Esophagus muscularis mucosa (tissue), 4 donors: ENCODE measurements at regions not wholly inside any gene's neighbourhood (a gene's known extent, or its start where the extent isn't known, plus 50 kb on each side); places are given as distances from the start of the nearest gene placed in this dataset.

ENCODE experiments used
- DNase-seq: peaks from one replicate; pipeline ENCODE4 v3.0.0-alpha.2; 2017; ENCODE audit errors: extremely low spot score
- H3K27ac ChIP-seq, 4 donors: fragments of 200-600 bp; sonication (generic); replicated peaks in 1 of 4; 1 replicate in 3 of 4; 2 replicates in 1 of 4; pipeline ENCODE4 v1.5.1; 2016 to 2019; ENCODE audit warnings: mild to moderate bottlenecking in 1 of 4
- H3K27me3 ChIP-seq, 4 donors: fragments of 200-600 bp; sonication (generic); one replicate each; pipeline versions ENCODE4 v1.5.1 to v1.6.0; 2016 to 2019
- H3K36me3 ChIP-seq, 4 donors: fragments of 200-600 bp; sonication (generic); one replicate each; pipeline ENCODE4 v1.5.1; 2016 to 2019
- H3K4me1 ChIP-seq, 4 donors: fragments of 200-600 bp; sonication (generic); one replicate each; pipeline ENCODE4 v1.5.1; 2016 to 2019
- H3K4me3 ChIP-seq, 4 donors: fragments of 200-600 bp; sonication (generic); 1 replicate in 2 of 4; 2 replicates in 2 of 4; pipeline ENCODE4 v1.5.1; 2016 to 2019; ENCODE audit warnings: mild to moderate bottlenecking in 4 of 4, moderate library complexity in 1 of 4
- H3K9me3 ChIP-seq, 4 donors: fragments of 200-600 bp; sonication (generic); 1 replicate in 3 of 4; 2 replicates in 1 of 4; pipeline ENCODE4 v1.5.1; 2016 to 2019
- EP300 ChIP-seq: sonication (generic); formaldehyde crosslinking; IDR thresholded peaks from one replicate; pipeline ENCODE4 v1.6.1; 2017; ENCODE audit warnings: antibody characterized with exemption
- POLR2A ChIP-seq: fragments of 450-650 bp; IDR thresholded peaks from one replicate; pipeline ENCODE4 v1.6.1; 2017; ENCODE audit warnings: antibody characterized with exemption, moderate library complexity, mild to moderate bottlenecking, low read depth
- POLR2AphosphoS5 ChIP-seq, 2 donors: sonication (generic); formaldehyde crosslinking; IDR thresholded peaks; one replicate each; pipeline ENCODE4 v1.6.1; 2017; ENCODE audit warnings: antibody characterized with exemption in 2 of 2
- WGBS: methylation state at CpG from one replicate; pipeline ENCODE4 v1.1.5; 2018; 5-methylcytosine and 5-hydroxymethylcytosine counted together
- intact Hi-C: fragments of 100-400 bp; cut with DNase I; formaldehyde crosslinking; loops from one replicate; pipeline ENCODE4 v1.15.1; 2023
- TF ChIP-seq, protein P1 (sequence below), 3 experiments: fragments of 200-600 bp in 2 of 3; fragments of 450-650 bp in 1 of 3; sonication (generic) in 2 of 3; IDR thresholded peaks; one replicate each; pipeline ENCODE4 v1.5.1; 2017 to 2019; ENCODE audit warnings: antibody characterized with exemption in 3 of 3, mild to moderate bottlenecking in 2 of 3, moderate library complexity in 1 of 3

DNA sequence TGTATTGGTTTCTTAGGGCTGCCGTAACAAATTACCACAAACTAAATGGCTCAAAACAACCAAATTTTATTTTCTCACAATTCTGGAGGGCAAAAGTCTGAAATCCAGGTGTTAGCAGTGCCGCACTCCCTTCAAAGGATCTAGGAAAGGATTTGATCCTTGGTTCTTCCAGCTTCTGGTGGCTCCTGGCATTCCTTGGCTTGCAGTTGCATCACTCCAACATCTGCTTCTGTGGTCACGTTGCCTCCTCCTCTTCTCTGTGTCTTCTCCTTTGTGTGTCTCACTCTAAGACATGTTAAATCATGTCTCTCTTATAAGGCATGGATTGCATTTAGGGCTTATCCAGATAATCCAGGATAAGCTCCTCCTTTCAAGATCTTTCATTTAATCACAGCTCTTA is 262.2 kb downstream of the MEX3B start:
- DNase-seq, result peak; percentile 55
- 94% methylated on average over 3 of the region's 3 CpGs for WGBS
- intact Hi-C loops, result no loop called here
- Histone ChIP-seq H3K27ac (no peak overlapping the region), H3K27me3 (no peaks in the 10 kb centered on the region), H3K36me3 (no peaks in the 10 kb centered on the region), H3K4me1 (no peaks in the 10 kb centered on the region), H3K9me3 (no peaks in the 10 kb centered on the region), H3K4me3 (no peak overlapping the region)
- no peak for TF ChIP-seq POLR2AphosphoS5 (IDR thresholded peaks at IDR 0.05)
- TF ChIP-seq POLR2A, result no peak

DNA sequence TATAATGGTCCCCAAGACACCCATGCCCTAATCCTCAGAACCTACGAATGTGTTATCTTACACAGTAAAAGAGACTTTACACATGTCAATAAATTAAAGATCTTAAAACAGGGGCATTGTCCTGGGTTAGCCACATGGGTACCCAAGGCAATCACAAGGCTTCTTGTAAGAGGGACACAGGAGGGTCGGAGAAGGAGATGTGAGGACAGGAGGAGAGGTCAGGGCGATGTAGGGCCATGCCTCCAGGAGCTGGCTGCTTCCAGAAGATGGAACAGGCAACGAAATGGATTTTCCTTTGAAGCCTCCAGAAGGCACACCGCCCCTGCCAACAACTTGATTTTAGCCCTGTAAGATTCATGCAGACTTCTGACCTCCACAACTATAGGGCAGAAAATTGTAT is 262.7 kb downstream of the MEX3B start:
- intact Hi-C loops, result no loop called here
- no peaks in the 10 kb centered on the region for H3K36me3 ChIP-seq

DNA sequence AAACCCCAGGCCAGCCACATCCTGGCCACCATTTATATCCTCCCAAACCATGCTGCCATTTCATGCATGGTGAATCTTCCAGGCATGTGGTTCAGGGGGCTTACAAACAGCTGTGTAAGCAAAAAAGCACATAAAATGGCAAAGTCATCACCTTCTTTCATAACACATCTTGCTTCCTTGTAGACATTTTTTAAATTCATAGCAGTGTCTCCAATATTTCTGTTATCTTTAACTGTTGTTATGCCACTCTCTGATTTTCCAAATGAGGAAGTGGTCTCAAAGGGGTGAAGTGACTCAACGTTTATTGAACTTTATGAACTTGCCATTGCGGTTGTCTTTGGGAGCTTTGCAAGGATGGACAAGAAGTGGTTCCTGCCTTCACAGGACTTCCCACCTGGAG is 264.4 kb downstream of the MEX3B start:
- no peaks in the 10 kb centered on the region for H3K4me1 ChIP-seq
- intact Hi-C loops, result no loop called here
- DNase-seq, result peak; percentile 26
- H3K9me3 ChIP-seq, result no peaks in the 10 kb centered on the region
- H3K36me3 ChIP-seq, result no peaks in the 10 kb centered on the region
- TF ChIP-seq, protein P1, sequence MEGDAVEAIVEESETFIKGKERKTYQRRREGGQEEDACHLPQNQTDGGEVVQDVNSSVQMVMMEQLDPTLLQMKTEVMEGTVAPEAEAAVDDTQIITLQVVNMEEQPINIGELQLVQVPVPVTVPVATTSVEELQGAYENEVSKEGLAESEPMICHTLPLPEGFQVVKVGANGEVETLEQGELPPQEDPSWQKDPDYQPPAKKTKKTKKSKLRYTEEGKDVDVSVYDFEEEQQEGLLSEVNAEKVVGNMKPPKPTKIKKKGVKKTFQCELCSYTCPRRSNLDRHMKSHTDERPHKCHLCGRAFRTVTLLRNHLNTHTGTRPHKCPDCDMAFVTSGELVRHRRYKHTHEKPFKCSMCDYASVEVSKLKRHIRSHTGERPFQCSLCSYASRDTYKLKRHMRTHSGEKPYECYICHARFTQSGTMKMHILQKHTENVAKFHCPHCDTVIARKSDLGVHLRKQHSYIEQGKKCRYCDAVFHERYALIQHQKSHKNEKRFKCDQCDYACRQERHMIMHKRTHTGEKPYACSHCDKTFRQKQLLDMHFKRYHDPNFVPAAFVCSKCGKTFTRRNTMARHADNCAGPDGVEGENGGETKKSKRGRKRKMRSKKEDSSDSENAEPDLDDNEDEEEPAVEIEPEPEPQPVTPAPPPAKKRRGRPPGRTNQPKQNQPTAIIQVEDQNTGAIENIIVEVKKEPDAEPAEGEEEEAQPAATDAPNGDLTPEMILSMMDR (IDR thresholded peaks at IDR 0.05), result no peak
- TF ChIP-seq EP300 (no peak), POLR2AphosphoS5 (IDR thresholded peaks at IDR 0.05) (no peak), POLR2A (no peak)
- no peak overlapping the region for H3K4me3 ChIP-seq
- no peaks in the 10 kb centered on the region for H3K27me3 ChIP-seq
- H3K27ac ChIP-seq, result no peak overlapping the region
- 74% methylated on average over 2 of the region's 2 CpGs for WGBS

More for the DNA sequence above, 262.7 kb downstream of the MEX3B start:
- DNase-seq, result peak; percentile 88
- TF ChIP-seq POLR2A, result no peak
- no peak for TF ChIP-seq POLR2AphosphoS5 (IDR thresholded peaks at IDR 0.05)
- no peak for TF ChIP-seq EP300
- TF ChIP-seq, protein P1 (IDR thresholded peaks at IDR 0.05), result no peak
- H3K9me3 ChIP-seq, result no peaks in the 10 kb centered on the region
- H3K27me3 ChIP-seq, result no peaks in the 10 kb centered on the region
- no peaks in the 10 kb centered on the region for H3K4me1 ChIP-seq
- H3K4me3 ChIP-seq, result no peak overlapping the region
- no peak overlapping the region for H3K27ac ChIP-seq
- WGBS, result 93% methylated on average over 5 of the region's 5 CpGs

DNA sequence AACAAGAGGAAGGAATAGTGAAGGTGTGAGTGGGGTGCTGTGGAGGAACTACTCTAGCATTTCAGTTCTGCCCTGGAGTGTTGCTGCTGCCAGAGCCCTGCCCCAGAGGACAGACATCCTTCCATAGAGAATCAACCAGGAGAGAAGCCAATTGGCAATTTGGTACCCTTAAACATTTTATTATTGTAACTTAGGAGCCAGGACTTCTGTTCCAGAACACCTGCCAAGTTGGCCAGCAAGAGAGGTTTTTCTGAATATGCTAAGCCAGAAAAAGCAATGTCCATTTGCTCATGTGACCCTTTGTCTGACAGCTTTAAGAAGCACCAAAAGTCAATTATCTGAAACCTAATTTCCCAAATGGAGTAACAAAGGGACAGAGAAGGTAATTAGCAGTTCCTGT is 264.9 kb downstream of the MEX3B start:
- H3K4me3 ChIP-seq, result no peak overlapping the region
- H3K9me3 ChIP-seq, result no peaks in the 10 kb centered on the region
- TF ChIP-seq POLR2A (no peak), POLR2AphosphoS5 (IDR thresholded peaks at IDR 0.05) (no peak), EP300 (no peak)
- TF ChIP-seq, protein P1 (IDR thresholded peaks at IDR 0.05), result no peak
- H3K4me1 ChIP-seq, result no peaks in the 10 kb centered on the region
- peak; percentile 31 for DNase-seq
- no peaks in the 10 kb centered on the region for H3K36me3 ChIP-seq
- H3K27me3 ChIP-seq, result no peaks in the 10 kb centered on the region
- no peak overlapping the region for H3K27ac ChIP-seq
- intact Hi-C loops, result no loop called here

DNA sequence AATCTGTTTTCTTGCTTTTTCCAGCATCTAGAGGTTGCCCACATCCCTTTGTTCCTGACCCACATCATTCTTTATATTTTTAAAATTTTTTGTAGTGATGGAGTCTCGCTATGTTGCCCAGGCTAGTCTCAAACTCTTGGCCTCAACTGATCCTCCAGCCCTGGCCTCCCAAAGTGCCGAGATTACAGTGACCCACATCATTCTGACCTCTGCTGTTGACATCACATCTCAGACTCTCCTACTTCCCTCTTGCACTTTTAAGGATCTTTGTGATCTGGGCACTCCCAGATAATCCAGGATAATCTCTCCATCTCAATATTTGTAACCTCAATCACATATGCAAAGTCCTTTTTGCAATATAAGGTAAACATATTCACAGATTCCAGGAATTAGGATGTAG is 266.6 kb downstream of the MEX3B start:
- H3K27ac ChIP-seq, result no peak overlapping the region
- no peaks in the 10 kb centered on the region for H3K27me3 ChIP-seq
- 76% methylated on average over 2 of the region's 2 CpGs for WGBS
- intact Hi-C loops, result no loop called here
- H3K4me3 ChIP-seq, result no peak overlapping the region
- no peaks in the 10 kb centered on the region for H3K4me1 ChIP-seq
- no peak for TF ChIP-seq POLR2AphosphoS5 (IDR thresholded peaks at IDR 0.05)
- TF ChIP-seq, protein P1 (IDR thresholded peaks at IDR 0.05), result no peak
- TF ChIP-seq POLR2A, result no peak
- no peak for TF ChIP-seq EP300
- H3K9me3 ChIP-seq, result no peaks in the 10 kb centered on the region
- peak; percentile 45 for DNase-seq
- no peaks in the 10 kb centered on the region for H3K36me3 ChIP-seq
